H7 (cell line): ENCODE measurements at regions not wholly inside any gene's neighbourhood (a gene's known extent, or its start where the extent isn't known, plus 50 kb on each side); places are given as distances from the start of the nearest gene placed in this dataset.

Source experiments
- DNase-seq: peaks from one replicate; pipeline ENCODE4 v3.0.0; 2012
- H3K27me3 ChIP-seq: 2 replicates; pipeline ENCODE4 v1.6.0; 2011; ENCODE audit warnings: mild to moderate bottlenecking, low read length; ENCODE audit not compliant: control insufficient read depth, insufficient read depth
- H3K36me3 ChIP-seq: replicated peaks from 2 replicates; pipeline ENCODE4 v1.5.1; 2011; ENCODE audit warnings: low read length; ENCODE audit not compliant: control insufficient read depth, insufficient read depth
- H3K4me3 ChIP-seq: 2 replicates; pipeline ENCODE4 v1.5.1; 2011; ENCODE audit warnings: low read depth, mild to moderate bottlenecking, control low read depth, low read length, moderate library complexity; ENCODE audit not compliant: insufficient read depth

DNA sequence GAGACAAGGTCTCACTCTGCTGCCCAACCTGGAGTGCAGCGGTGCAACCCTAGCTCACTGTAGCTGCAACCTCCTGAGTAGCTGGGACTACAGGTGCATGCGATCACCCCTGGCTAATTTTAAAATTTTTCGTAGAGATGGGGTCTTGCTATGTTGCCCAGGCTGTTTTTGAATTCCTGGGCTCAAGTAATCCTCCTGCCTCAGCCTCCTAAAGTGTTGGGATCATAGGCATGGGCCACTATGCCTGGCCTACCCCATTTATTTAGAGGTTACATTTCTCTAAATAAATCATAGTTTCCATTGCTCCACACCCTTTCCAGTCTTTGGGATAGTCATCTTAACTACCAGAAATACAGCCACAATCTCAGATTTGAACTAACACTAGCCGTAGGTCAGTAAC, 134.7 kb upstream of the CITED2 start:
- H3K27me3 ChIP-seq = no peaks in the 10 kb centered on the region
- no peak for DNase-seq
- H3K4me3 ChIP-seq = no peak overlapping the region
- no peaks in the 10 kb centered on the region for H3K36me3 ChIP-seq

DNA sequence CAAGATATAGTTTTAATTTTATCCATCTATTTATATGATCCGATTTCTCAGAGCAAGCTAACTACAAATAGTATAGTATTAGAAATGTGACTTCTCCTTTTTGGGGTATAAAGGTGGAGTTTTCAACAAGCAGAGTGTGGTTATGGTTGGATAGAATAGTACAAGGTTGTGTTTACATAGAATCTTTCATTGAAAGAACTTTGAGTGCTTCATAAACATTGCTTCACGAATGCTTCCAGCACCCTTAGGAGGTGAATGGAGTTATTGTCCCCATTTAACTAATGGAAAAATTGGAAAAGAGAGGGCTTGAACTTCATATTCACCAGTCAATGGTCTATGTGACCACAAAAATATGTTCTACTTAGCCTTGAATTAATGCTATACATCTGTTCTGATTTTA, 134.1 kb upstream of the CITED2 start:
- no peak for DNase-seq

DNA sequence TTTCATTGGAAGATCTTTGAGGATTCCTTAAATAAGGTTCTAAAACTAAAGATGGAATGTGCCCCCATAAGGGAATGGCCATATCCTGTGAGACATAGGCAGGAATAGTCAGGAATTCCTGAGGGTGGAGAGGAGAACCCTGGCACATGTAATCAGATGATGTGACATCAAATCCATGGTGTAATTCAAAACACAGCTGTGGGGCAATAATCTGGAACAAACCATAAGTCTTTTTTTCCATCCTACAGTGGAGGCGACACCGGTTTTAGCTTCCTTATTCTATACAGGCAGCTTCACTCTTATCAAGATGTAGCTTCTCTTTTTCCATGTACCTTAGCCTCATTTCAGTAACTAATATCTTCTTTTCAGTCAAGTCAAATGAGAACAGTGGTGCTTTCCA, 133.6 kb upstream of the CITED2 start:
- no peaks in the 10 kb centered on the region for H3K27me3 ChIP-seq
- no peak for DNase-seq
- no peak overlapping the region for H3K4me3 ChIP-seq
- H3K36me3 ChIP-seq = no peaks in the 10 kb centered on the region

More for the DNA sequence above, 134.1 kb upstream of the CITED2 start:
- Histone ChIP-seq H3K4me3 (no peak overlapping the region), H3K36me3 (no peaks in the 10 kb centered on the region), H3K27me3 (no peaks in the 10 kb centered on the region)

DNA sequence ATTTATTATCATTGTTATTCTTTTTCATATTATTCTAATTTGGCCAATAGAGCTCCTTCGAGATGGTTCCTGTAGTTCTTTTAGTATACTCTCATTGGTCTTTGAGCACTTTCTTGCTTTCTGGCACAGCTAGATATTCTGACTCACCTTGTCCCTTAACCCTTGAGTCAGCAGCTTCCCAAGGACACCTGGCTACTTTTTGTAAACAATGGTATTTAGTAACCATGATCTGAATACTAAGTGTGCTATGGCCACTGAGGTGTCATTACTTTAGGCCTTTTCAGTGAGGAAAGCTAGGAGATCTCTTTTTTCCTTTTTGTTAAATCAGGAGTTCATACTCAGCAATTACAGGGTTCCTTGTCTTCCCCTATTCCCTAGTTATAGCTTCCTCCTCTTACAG, 126.5 kb upstream of the CITED2 start:
- DNase-seq = no peak
- no peaks in the 10 kb centered on the region for H3K27me3 ChIP-seq
- H3K36me3 ChIP-seq = no peaks in the 10 kb centered on the region
- no peak overlapping the region for H3K4me3 ChIP-seq

DNA sequence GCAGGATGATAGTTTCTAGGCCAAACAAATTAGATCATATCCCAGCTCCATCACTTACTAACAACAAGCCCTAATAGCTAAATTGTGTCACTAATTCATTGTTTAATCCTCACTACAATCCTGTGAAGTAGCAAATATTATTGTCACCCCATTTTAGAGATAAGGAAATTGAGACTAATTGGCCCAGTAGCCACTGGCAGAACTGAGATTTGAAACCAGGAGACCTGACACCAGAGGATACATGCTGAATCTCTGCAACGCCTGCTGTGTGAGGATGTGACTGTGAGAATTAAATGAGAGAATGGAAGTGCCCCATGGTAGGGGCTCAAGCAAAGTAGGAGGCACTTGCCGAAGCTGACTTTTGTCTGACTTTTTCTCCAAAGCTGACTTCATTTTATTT, 124.3 kb upstream of the CITED2 start:
- peak; percentile 36 for DNase-seq
- Histone ChIP-seq H3K27me3 (no peaks in the 10 kb centered on the region), H3K36me3 (no peaks in the 10 kb centered on the region), H3K4me3 (no peak overlapping the region)

DNA sequence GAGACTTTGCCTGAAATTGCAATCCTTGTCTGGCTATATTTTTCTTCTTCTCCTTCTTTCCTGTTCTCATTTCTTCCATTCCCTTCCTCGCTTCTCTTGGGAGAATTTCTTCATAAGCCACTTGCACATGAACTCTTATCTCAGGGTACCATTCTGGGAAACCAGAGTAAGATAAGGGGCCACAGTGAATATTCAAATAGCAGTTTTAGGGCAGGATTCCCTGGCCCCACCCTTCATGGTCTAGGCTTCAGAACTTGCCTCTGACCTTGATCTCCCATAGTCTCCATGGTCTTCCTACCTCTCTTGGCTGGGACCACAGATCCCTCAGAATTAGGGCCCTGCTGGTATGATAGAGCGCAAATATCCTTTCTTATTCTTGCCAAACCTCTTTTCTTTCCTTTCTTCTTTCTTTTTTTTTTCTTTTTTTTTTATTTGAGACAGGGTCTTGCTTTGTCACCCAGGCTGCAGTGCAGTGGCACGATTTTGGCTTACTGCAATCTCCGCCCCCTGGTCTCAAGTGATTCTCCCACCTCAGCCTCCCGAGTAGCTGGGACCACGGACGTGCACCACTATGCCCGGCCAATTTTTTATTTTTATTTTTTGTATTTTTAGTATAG, 123.0 kb upstream of the CITED2 start:
- H3K27me3 ChIP-seq = no peaks in the 10 kb centered on the region
- DNase-seq = no peak
- no peaks in the 10 kb centered on the region for H3K36me3 ChIP-seq
- H3K4me3 ChIP-seq = no peak overlapping the region

DNA sequence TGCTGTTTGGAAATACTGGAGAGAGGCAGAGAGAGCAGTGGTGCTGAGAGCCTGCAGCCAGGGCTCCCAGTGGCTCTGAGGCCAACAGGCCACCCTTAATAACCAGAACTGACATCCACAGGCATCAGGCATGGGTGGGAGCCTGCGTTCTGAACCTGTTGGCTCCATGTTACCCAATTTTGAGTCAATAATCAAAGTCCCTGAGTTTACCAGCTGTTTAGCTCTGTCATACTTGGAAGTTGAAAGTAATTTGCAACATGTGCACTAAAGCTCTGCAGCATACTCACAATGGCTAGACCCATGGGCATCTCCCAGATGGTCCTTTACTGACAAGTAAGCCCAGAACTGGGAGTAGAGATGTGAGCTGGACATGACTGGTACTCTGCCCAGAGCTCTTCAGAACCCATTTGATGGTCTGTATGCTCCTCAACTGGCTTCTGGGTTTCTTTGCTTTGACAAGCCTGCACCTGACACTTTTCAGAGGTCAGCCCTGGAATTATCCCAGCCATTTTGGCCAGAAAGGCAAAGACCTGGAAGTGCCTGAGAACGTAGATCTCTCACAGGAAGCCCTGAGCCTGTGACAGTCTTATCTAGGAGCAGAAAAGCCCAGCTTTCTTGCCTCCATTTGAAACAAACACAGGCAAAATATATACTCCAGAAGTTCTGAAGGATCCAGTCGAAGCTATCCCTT, 122.4 kb upstream of the CITED2 start:
- H3K27me3 ChIP-seq = no peaks in the 10 kb centered on the region
- H3K4me3 ChIP-seq = no peak overlapping the region
- no peaks in the 10 kb centered on the region for H3K36me3 ChIP-seq
- no peak for DNase-seq

DNA sequence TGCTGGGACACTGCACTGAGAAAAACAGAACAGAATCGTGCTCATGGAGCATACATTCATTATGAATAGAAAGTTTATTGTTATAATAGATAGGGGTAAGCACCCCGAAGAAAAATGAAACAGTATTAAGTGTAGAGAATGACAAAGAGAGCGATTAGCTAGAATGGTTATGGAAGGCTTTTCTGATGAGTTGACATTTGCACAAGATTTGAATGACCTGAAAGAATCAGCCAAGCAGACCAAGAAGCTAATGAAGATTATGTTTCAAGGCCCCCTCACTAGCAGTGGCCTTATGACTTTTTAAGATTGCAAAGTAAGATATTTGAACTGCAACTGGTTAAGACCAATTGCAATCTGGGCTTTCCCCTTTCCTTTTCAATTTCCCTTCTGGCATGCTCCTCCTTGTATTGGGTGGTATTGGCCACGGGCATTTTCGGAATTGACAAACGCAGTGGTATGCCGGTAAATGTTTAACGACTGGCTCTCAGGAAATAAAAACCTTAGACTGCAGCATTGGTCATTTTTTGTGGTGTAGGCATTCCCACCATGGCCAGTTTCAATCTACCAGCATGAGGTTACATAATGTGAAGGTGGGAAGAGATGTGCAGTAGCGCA, 120.0 kb upstream of the CITED2 start:
- Histone ChIP-seq H3K27me3 (no peaks in the 10 kb centered on the region), H3K36me3 (no peaks in the 10 kb centered on the region), H3K4me3 (no peak overlapping the region)
- no peak for DNase-seq

DNA sequence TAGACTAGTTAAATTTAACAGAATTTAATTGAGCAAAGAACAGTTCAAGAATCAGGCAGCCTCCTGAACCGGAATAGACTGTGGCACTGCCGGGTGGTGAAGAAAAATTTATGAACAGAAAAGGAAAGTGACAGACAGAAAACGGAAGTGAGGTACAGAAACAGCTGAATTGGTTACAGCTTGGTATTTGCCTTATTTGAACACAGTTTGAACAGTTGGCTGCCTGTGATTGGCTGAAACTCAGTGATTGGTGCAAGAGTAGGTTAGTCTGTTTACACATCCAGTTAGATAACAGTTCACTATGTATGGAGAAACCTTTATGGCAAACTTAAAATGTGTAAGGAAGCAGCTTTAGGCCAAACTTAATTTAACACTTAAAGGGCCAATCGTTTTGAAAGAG, 116.0 kb upstream of the CITED2 start:
- no peaks in the 10 kb centered on the region for H3K36me3 ChIP-seq
- DNase-seq = no peak
- H3K4me3 ChIP-seq = no peak overlapping the region
- H3K27me3 ChIP-seq = no peaks in the 10 kb centered on the region

DNA sequence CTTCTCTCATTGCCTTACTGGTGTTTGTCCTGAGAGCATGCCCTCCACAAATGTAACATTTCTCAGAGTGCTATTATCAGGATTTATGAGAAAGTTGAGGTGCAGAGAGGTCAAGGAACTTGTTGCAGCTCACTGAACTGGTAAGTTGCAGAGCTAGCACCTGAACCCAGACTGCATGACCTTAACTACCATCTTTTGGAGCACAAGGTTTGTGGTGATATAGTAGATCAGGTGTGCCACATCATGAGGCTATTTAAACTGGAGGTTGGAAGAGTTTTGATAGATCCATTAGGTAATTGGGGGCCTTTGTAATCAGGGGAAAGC, 112.0 kb upstream of the CITED2 start:
- no peak overlapping the region for H3K4me3 ChIP-seq
- H3K36me3 ChIP-seq = no peaks in the 10 kb centered on the region
- no peak for DNase-seq
- H3K27me3 ChIP-seq = no peaks in the 10 kb centered on the region

DNA sequence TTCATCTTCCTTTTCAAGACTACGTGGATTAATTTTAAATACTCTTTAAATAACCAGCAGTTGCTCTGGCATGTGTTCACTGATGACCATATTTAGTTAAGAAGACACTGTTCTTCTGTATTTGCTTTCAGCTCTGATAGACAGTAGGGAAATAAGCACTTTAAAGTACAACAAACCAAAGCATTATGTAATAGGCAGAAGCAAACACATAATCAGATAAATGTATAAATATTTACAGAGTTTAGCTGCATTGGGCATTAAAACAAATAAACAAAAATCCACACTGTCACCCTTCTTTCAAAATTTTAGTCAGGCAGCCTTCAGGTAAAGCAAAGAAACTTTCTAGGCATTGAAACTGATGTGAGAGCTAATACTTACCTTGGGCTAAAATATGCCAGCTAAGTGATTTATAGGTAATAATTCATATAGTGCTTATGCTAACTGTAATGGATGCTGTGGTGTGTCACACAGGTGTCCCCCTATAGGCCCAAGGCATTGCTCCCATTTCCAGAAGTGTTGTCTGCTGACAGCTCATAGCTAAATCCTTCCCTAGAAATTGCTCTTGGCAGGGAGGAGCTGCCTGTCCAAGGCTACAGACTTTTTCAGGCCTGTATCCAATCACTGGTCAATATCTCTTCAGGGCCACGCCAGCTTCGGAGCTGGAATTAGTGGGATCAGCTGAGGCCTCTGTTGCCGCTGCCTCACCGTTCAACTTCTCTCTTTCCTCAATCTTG, 111.5 kb upstream of the CITED2 start:
- no peaks in the 10 kb centered on the region for H3K27me3 ChIP-seq
- no peak for DNase-seq
- H3K4me3 ChIP-seq = no peak overlapping the region
- H3K36me3 ChIP-seq = no peaks in the 10 kb centered on the region

DNA sequence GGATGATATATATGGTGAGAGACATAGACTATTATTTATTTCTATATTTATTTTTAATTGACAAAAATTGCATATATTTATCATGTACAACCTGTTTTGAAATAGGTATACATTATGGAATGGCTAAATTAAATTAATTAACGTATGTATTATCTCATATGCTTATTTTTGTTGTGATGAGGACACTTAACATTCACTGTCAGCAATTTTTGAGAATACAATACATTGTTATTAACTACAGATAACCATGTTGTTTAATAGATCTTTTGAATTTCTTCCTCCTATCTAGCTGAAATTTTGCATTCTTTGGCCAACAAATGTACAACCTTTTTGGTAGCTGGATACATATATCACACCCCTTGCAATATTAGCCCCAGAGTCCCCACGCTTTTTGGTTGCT, 110.7 kb upstream of the CITED2 start:
- no peak for DNase-seq
- Histone ChIP-seq H3K27me3 (no peaks in the 10 kb centered on the region), H3K36me3 (no peaks in the 10 kb centered on the region), H3K4me3 (no peak overlapping the region)

DNA sequence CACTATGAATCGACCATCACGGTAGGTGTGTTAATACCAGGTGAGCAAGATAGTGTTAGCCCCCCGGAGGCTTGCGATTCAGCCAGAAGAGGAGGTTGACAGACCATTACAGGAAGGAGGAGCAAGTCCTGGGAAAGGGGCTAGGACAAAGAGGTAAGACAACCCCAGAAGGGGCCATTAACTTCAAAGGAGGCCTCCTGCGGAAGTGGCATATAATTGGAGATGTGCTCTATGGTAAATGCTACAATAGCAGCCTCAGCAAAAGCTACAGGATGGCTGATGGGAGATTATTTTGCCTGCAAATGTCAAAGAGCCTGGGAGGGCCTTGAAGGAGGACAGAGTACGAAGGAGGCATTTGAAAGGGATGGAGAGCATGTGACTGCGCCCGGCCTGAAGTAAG, 108.6 kb upstream of the CITED2 start:
- DNase-seq = peak; percentile 36

DNA sequence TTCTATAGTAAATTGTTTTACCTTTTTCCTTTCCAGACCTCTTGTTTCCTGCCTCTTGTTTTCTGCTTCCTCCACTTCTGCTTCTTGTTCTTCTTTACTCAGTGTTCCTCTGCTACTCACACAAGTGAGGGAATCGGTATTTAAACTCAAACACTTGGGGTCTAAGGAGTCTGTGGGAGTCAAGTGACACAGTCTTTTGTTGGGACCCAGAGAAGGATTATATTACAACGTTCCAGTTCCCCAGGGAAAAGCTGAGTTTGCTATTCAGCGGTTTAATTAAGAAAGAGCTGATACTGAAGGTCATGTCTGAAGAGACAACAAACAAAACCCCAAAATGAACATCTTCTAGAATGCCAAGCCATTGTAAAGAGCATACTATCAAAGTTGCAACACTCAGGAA, 107.8 kb upstream of the CITED2 start:
- Histone ChIP-seq H3K4me3 (no peak overlapping the region), H3K27me3 (no peaks in the 10 kb centered on the region), H3K36me3 (no peaks in the 10 kb centered on the region)
- DNase-seq = no peak

More for the DNA sequence above, 108.6 kb upstream of the CITED2 start:
- Histone ChIP-seq H3K4me3 (no peak overlapping the region), H3K27me3 (no peaks in the 10 kb centered on the region), H3K36me3 (no peaks in the 10 kb centered on the region)
